ENCODE measurements at regions not wholly inside any gene's neighbourhood (a gene's known extent, or its start where the extent isn't known, plus 50 kb on each side); places are given as distances from the start of the nearest gene placed in this dataset.

- no peak for DNase-seq (ENCODE audit: low spot score)
These were observed 109.1 kb upstream of the BCAT1 start for GRCh38 chr12:25058012-25058411.

GRCh38 chr12:25056486-25057130 lies 107.7 kb upstream of the BCAT1 start:
- no peak for DNase-seq (ENCODE audit: low spot score)

- DNase-seq (ENCODE audit: low spot score), result no peak
These were observed 107.1 kb upstream of the BCAT1 start for GRCh38 chr12:25056011-25056410.

- no peak for DNase-seq (ENCODE audit: low spot score)
These were observed 105.9 kb upstream of the BCAT1 start for GRCh38 chr12:25054783-25055144.

- no peak for DNase-seq (ENCODE audit: low spot score)
These were observed 105.3 kb upstream of the BCAT1 start for GRCh38 chr12:25054076-25054782.

- DNase-seq (ENCODE audit: low spot score), result no peak
These were observed 104.0 kb upstream of the BCAT1 start for GRCh38 chr12:25052914-25053211.

- peak; percentile 26 for DNase-seq (ENCODE audit: low spot score)
These were observed 103.5 kb upstream of the BCAT1 start for GRCh38 chr12:25052196-25052913.

- no peak for DNase-seq (ENCODE audit: low spot score)
These were observed 102.8 kb upstream of the BCAT1 start for GRCh38 chr12:25051656-25052195.

GRCh38 chr12:25051171-25051570 lies 102.3 kb upstream of the BCAT1 start:
- no peak for DNase-seq (ENCODE audit: low spot score)

GRCh38 chr12:25045869-25046268 lies 97.0 kb upstream of the BCAT1 start:
- DNase-seq (ENCODE audit: low spot score), result no peak

GRCh38 chr12:25041006-25041741 lies 92.3 kb upstream of the BCAT1 start:
- no peak for DNase-seq (ENCODE audit: low spot score)

GRCh38 chr12:25040593-25040992 lies 91.7 kb upstream of the BCAT1 start:
- DNase-seq (ENCODE audit: low spot score), result no peak

- DNase-seq (ENCODE audit: low spot score), result no peak
These were observed 85.8 kb upstream of the BCAT1 start for GRCh38 chr12:25034676-25035075.

GRCh38 chr12:25025951-25026490 lies 77.1 kb upstream of the BCAT1 start:
- no peak for DNase-seq (ENCODE audit: low spot score)

GRCh38 chr12:25025260-25025659 lies 76.4 kb upstream of the BCAT1 start:
- no peak for DNase-seq (ENCODE audit: low spot score)

GRCh38 chr12:25023808-25024207 lies 74.9 kb upstream of the BCAT1 start:
- DNase-seq (ENCODE audit: low spot score), result no peak

- no peak for DNase-seq (ENCODE audit: low spot score)
These were observed 71.8 kb upstream of the BCAT1 start for GRCh38 chr12:25020621-25021243.

- DNase-seq (ENCODE audit: low spot score), result no peak
These were observed 69.2 kb upstream of the BCAT1 start for GRCh38 chr12:25018146-25018545.

GRCh38 chr12:25017336-25017735 lies 68.4 kb upstream of the BCAT1 start:
- DNase-seq (ENCODE audit: low spot score), result no peak

GRCh38 chr12:25014961-25015360 lies 66.1 kb upstream of the BCAT1 start:
- DNase-seq (ENCODE audit: low spot score), result no peak

- no peak for DNase-seq (ENCODE audit: low spot score)
These were observed 64.2 kb upstream of the BCAT1 start for GRCh38 chr12:25013061-25013460.
